ENCODE measurements at regions not wholly inside any gene's neighbourhood (a gene's known extent, or its start where the extent isn't known, plus 50 kb on each side); places are given as distances from the start of the nearest gene placed in this dataset.

- DNase-seq (ENCODE audit: low spot score), result no peak
- no peak for FAIRE-seq
Observed at GRCh38 chr6:154561750-154562149, 51.3 kb upstream of the CNKSR3 start.

GRCh38 chr6:154565331-154565730, 54.8 kb upstream of the CNKSR3 start:
- FAIRE-seq, result no peak
- no peak for DNase-seq (ENCODE audit: low spot score)

DNA sequence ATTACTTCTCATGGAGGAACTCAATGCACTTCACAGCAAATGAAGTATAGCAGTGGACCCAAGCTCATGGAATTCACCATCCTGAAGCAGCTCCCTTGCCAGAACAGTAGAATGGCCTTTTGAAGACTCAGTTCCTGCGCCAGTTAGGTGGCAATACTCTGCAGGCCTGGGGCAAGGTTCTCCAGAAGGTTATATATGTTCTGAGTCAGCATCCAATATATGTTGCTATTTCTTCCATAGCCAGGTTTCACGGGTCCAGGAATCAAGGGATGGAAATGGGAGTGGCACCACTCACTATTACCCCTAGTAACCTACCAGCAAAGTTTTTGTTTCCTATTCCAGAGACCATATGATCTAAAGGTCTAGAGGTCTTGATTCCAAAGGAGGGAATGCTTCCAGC, 56.4 kb upstream of the CNKSR3 start:
- FAIRE-seq, result no peak
- no peak for DNase-seq (ENCODE audit: low spot score)

DNA sequence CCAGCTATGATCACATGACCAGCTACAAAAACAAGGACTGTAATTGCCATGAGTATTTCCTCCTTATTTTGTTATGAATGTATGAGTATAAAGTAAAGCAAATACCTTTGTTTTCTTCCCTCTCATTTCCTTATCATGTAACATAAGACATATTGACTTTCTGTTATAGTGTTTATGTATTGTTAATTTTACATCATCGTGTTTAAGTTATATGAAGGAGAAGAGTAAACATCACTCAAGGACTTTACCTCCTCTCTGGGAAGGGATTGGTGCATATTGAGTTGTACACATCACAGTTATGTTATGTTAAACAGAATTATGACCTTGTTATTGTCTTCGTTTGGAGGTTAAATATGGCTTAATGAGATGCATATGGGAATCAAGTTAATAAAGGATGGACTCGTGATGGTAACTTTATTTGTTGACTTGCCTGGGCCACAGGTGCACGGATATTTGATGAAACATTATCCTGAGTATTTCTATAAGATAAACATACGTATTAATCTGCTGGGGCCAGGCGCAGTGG, 57.3 kb upstream of the CNKSR3 start:
- DNase-seq (ENCODE audit: low spot score) (no peak), FAIRE-seq (no peak)

GRCh38 chr6:154569156-154569862, 58.8 kb upstream of the CNKSR3 start:
- FAIRE-seq, result no peak
- no peak for DNase-seq (ENCODE audit: low spot score)

GRCh38 chr6:154570505-154570904, 60.0 kb upstream of the CNKSR3 start:
- DNase-seq (ENCODE audit: low spot score) (no peak), FAIRE-seq (no peak)

DNA sequence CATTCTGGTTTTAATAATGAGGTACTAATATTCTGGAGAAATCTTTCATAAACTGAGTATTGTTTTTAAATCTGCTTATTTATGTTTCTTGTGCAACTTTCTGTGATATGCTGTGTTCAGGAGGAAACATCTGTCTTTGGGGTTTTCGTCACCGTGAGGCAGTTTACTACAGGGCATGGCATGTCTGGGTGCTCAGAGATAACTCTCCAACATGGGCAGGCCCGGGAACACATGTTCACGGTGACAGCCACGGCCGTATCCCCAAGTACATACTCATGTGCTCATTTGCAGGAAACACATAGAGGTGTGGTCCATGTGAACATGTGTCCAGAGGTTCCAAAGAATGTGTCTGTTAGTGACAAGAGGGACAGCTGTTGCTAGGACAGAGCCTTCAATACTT, 62.1 kb upstream of the CNKSR3 start:
- FAIRE-seq (no peak), DNase-seq (ENCODE audit: low spot score) (no peak)

DNA sequence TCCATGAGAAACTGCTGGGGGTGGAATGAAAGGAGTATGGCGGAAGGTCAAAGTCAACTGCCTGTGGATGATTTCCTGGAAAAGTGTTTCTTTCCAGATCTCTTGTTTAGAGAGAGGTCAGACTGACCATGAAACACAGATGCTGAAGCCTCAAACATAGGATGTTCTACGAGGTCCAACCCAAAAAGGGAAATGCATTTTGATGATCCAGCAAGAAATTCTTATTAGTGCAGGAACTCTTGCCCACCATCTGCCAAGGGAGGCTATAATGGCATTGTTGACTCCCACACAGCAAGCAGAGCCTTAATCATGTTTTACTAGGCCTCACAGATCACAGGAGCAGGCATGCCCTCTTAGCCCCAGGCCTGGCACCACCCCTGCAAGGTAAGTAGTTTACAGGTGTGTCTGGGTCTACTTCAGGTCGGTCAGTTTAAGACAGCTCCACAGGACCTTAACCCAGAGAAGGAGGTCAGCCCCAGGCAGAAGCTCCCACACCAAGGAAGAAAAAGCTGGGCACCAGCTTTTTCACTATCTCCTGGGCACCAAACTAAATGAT, 67.6 kb upstream of the CNKSR3 start:
- FAIRE-seq (no peak), DNase-seq (ENCODE audit: low spot score) (no peak)

DNA sequence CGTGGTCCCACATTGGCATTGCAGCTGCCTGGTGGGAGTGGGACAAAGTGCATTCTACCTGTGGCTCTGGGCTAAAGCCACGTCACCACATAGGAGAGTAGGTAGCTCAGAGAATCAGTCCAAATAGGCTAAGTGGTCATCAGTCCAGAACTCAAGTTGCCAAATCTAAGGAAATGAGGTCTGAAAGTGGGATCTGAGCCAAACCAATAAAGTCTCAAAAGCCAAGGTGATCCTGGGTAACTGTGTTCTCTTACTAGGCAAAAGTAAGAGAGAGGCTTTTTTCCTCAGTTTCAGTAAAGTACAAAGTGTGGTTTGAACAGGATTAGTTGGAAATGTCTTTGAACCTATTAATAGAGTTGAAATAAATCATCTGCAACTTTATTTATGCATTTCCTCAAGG, 68.6 kb upstream of the CNKSR3 start:
- DNase-seq (ENCODE audit: low spot score), result no peak
- no peak for FAIRE-seq

DNA sequence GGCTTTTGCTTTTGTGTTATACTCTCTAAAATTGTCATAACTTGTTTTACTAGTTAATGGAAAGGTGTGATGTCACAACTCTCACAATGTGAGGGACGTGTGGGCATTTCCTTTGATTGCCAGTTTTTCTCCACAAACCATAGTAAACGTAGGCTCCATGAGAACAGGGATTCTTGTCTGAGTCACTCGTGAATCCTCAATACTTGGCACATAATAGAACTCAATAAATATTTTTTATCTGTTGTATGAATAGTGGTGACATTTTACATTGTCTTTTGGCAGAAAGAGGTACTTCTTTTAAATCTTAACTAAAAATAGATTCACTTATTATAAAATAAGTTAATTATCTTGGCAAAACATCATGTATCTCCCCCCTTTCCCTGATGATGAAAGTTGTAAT, 69.0 kb upstream of the CNKSR3 start:
- no peak for DNase-seq (ENCODE audit: low spot score)
- FAIRE-seq, result no peak

- no peak for DNase-seq (ENCODE audit: low spot score)
- FAIRE-seq, result no peak
Observed at GRCh38 chr6:154580397-154581135, 70.1 kb upstream of the CNKSR3 start.

GRCh38 chr6:154582696-154583095, 72.2 kb upstream of the CNKSR3 start:
- no peak for DNase-seq (ENCODE audit: low spot score)
- no peak for FAIRE-seq

- FAIRE-seq (no peak), DNase-seq (ENCODE audit: low spot score) (no peak)
Observed at GRCh38 chr6:154583546-154584188, 73.2 kb upstream of the CNKSR3 start.

GRCh38 chr6:154590756-154591155, 80.3 kb upstream of the CNKSR3 start:
- FAIRE-seq, result no peak
- no peak for DNase-seq (ENCODE audit: low spot score)

DNA sequence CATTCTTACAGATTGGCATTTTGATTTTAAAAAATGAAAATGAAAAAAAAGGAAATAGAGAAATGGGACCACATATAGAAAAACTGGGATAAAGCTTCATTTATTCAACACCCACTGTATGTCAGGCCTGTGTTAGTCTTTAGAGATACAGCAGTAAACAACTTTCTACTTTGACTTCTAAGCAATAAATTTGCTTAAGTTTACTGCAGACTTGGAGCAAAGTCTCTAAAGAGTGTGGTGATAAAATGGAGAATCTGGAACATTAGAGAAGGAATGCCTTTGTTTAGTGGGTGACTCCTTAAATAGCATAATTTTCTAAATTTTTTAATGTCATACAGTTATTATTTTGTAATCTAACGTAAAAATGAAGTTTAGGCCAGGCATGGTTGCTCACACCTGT, 80.7 kb upstream of the CNKSR3 start:
- FAIRE-seq, result no peak

GRCh38 chr6:154592199-154592860, 81.8 kb upstream of the CNKSR3 start:
- FAIRE-seq, result no peak
- DNase-seq (ENCODE audit: low spot score), result no peak

More for the DNA sequence above, 80.7 kb upstream of the CNKSR3 start:
- DNase-seq (ENCODE audit: low spot score), result no peak

DNA sequence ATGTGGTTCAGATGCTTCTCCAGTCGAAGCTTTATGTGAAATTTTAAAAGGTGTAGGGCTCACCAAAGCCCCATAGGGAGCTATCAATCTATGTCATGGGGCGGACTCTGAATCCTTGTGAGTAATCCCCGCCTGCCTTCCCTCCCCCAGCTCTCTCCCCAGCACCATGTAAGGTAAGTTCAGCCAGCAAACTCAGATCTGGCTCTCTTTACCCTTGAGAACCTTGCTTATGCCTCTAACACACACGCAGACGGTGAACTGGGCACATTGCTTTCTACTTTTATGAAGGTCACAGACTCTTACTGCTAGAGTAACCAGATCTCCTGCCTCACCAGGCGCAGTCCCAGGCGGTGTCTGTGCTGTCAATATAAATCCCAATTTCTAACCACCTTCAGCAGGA, 82.6 kb upstream of the CNKSR3 start:
- FAIRE-seq (no peak), DNase-seq (ENCODE audit: low spot score) (no peak)

DNA sequence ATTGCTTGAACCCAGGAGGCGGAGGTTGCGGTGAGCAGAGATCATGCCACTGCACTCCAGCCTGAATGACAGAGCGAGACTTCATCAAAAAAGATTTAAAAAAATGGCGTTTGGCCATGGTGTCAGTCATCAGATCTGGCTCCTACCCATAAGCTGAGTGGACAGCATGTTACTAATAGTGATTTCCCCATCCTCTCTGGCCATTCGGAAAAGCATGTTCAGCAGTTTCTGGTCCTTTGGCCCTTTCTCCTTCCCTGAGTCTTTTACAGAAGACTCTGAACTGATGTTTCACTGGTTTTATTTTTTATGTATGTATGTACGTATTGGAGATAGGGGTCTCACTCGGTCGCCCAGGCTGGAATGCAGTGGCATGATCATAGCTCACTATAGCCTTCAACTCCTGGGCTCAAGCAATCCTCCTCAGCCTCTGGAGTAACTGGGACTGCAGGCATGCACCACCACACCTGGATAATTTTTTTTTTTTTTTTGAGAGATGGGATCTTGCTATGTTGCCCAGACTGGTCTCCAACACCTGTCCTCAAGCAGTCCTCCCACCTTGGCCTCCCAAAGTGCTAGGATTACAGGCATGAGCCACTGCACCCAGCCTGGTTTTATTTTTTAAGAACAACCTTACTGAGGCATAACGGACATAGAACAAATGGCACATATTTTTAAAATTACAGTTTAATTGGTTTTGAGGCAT, 84.2 kb upstream of the CNKSR3 start:
- no peak for FAIRE-seq
- no peak for DNase-seq (ENCODE audit: low spot score)

- no peak for FAIRE-seq
Observed at GRCh38 chr6:154595538-154595937, 85.1 kb upstream of the CNKSR3 start.

DNA sequence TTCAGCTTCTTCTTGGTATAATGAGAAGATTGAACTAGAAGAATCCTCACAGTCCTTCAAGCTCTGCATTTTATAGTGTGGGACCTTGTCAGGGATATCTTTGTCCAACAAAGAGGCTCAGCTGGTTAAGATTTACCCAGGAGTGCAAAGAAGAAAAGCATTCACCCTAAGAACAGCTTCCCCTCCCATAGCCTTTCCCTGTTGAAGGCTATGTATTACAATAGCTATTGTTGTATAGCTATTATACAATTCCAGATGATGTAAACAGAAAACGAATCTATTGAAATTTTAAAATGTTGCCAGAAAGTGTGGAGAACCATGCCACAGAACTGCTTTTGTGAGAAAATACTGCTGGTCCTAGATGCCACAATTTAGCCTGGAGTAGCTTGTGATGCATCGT, 85.5 kb upstream of the CNKSR3 start:
- FAIRE-seq (no peak), DNase-seq (ENCODE audit: low spot score) (no peak)

More at GRCh38 chr6:154595538-154595937, 85.1 kb upstream of the CNKSR3 start:
- DNase-seq (ENCODE audit: low spot score), result no peak

GRCh38 chr6:154596701-154597100, 86.2 kb upstream of the CNKSR3 start:
- DNase-seq (ENCODE audit: low spot score), result no peak
- no peak for FAIRE-seq
